Pancreas (tissue), 10 donors: ENCODE measurements at regions not wholly inside any gene's neighbourhood (a gene's known extent, or its start where the extent isn't known, plus 50 kb on each side); places are given as distances from the start of the nearest gene placed in this dataset.

ENCODE experiments used
- ATAC-seq, 4 donors: fragments of 200-7000 bp; cut with Tn5 transposase; one replicate each; pipeline versions ENCODE4 v1.8.0 to v1.9.1; 2020; ENCODE audit warnings: mild to moderate bottlenecking in 4 of 4, moderate library complexity in 4 of 4
- DNase-seq, 6 donors: peaks; one replicate each; pipeline ENCODE4 v3.0.0-alpha.2; 2020
- FAIRE-seq: peaks from 2 replicates; lab custom pipeline; 2012; peaks lifted over from hg19 to GRCh38; lab: Jason Lieb, UNC
- H3K27ac ChIP-seq, 4 donors: fragments of 200-600 bp; sonication (generic); 1 replicate in 3 of 4; 2 replicates in 1 of 4; pipeline versions ENCODE4 v1.5.0 to v1.8.0; 2020
- H3K27me3 ChIP-seq, 4 donors: fragments of 200-600 bp; one replicate each; pipeline ENCODE4 v1.8.0; 2021
- H3K36me3 ChIP-seq, 3 donors: fragments of 200-600 bp; sonication (generic) in 1 of 3; one replicate each; pipeline versions ENCODE4 v1.5.0 to v1.8.0; 2020 to 2021
- H3K4me1 ChIP-seq, 3 donors: fragments of 200-600 bp; one replicate each; pipeline ENCODE4 v1.8.0; 2021
- H3K4me3 ChIP-seq, 4 donors: fragments of 200-600 bp; sonication (generic) in 2 of 4; one replicate each; pipeline versions ENCODE4 v1.5.0 to v1.8.0; 2020 to 2021
- H3K9me3 ChIP-seq, 4 donors: fragments of 200-600 bp; one replicate each; pipeline ENCODE4 v1.8.0; 2021
- CTCF ChIP-seq, 4 donors: fragments of 200-600 bp; sonication (generic) in 3 of 4; IDR thresholded peaks; one replicate each; pipeline versions ENCODE4 v1.5.0 to v1.8.0; 2021; ENCODE audit warnings: antibody characterized with exemption in 4 of 4
- WGBS, 2 donors: extraction: QIAGEN DNeasy Blood & Tissue Kit; methylation state at CpG; one replicate each; pipeline ENCODE4 v1.1.7; 2013; 5-methylcytosine and 5-hydroxymethylcytosine counted together
- intact Hi-C, 3 donors: fragments of 100-400 bp; cut with DNase I; formaldehyde crosslinking; loops; one replicate each; pipeline versions ENCODE4 v1.11.1 to v1.14.2; 2022
- donor health status: healthy with polysubstance abuse.
- donor health status: DM: no; HTN: no; CAD: no; lungs with moderate emphysema.
- donor health status: DM: no; HTN: no; CAD: no.
- donor health status: control.
- donor health status: control.
- donor health status: Bipolar disorder and iron deficiency.
- donor health status: DM: yes; HTN: yes; CAD: no.
- donor health status: DM: no; HTN: no; CAD: no.
- donor health status: DM: no; HTN: no; CAD: no.
- donor health status: DM: yes; HTN: yes; CAD: no.

- H3K9me3 ChIP-seq, result no peaks in the 10 kb centered on the region
- 78 to 84% methylated on average over 12 of the region's 12 CpGs for WGBS, 2 donors
- TF ChIP-seq CTCF (IDR thresholded peaks at IDR 0.05), result no peak
- DNase-seq, result peak in 1 of 6 donors; percentile 37
- H3K36me3 ChIP-seq, result no peaks in the 10 kb centered on the region
- intact Hi-C loops, result no loop called here
- FAIRE-seq, result no peak
- H3K27me3 ChIP-seq, result no peaks in the 10 kb centered on the region
- no peak overlapping the region for H3K27ac ChIP-seq
- no peak for ATAC-seq
- no peak overlapping the region for H3K4me3 ChIP-seq
- peaks cover 0 to 5% (median 0%) of the 10 kb centered on the region in 3 donors for H3K4me1 ChIP-seq
These were observed 66.5 kb downstream of the ADRA2C start for GRCh38 chr4:3832536-3833220.

- Histone ChIP-seq H3K27ac (no peak overlapping the region), H3K4me3 (no peak overlapping the region), H3K36me3 (no peaks in the 10 kb centered on the region), H3K9me3 (no peaks in the 10 kb centered on the region), H3K4me1 (no peaks in the 10 kb centered on the region), H3K27me3 (no peaks in the 10 kb centered on the region)
- FAIRE-seq (no peak), DNase-seq (peak in 1 of 6 donors; percentile 31), ATAC-seq (no peak)
- WGBS, 2 donors, result 79 to 88% methylated on average over 18 of the region's 18 CpGs
- intact Hi-C loops, result no loop called here
- TF ChIP-seq CTCF (IDR thresholded peaks at IDR 0.05), result no peak
These were observed 67.3 kb downstream of the ADRA2C start for GRCh38 chr4:3833326-3833989.

- intact Hi-C loops, result no loop called here
- H3K4me3 ChIP-seq, result no peak overlapping the region
- ATAC-seq (no peak), FAIRE-seq (no peak), DNase-seq (no peak)
- no peak overlapping the region for H3K27ac ChIP-seq
- H3K36me3 ChIP-seq, result no peaks in the 10 kb centered on the region
- TF ChIP-seq CTCF (IDR thresholded peaks at IDR 0.05), result no peak
- H3K27me3 ChIP-seq, result no peaks in the 10 kb centered on the region
- H3K9me3 ChIP-seq, result no peaks in the 10 kb centered on the region
- H3K4me1 ChIP-seq, result no peaks in the 10 kb centered on the region
- 51 to 54% methylated on average over 15 of the region's 15 CpGs for WGBS, 2 donors
These were observed 68.0 kb downstream of the ADRA2C start for GRCh38 chr4:3834186-3834662.

- Histone ChIP-seq H3K9me3 (no peaks in the 10 kb centered on the region), H3K27ac (no peak overlapping the region), H3K4me3 (no peak overlapping the region), H3K36me3 (no peaks in the 10 kb centered on the region), H3K4me1 (no peaks in the 10 kb centered on the region), H3K27me3 (no peaks in the 10 kb centered on the region)
- peak in 2 of 6 donors; percentile 14 to 42 for DNase-seq
- no peak for FAIRE-seq
- no peak for ATAC-seq
- intact Hi-C loops, result no loop called here
- 66 to 69% methylated on average over 16 to 18 of the region's 18 CpGs for WGBS, 2 donors
- TF ChIP-seq CTCF (IDR thresholded peaks at IDR 0.05), result no peak
These were observed 68.7 kb downstream of the ADRA2C start for GRCh38 chr4:3834663-3835521.
